SK-N-MC (cell line): ENCODE measurements at regions not wholly inside any gene's neighbourhood (a gene's known extent, or its start where the extent isn't known, plus 50 kb on each side); places are given as distances from the start of the nearest gene placed in this dataset.

Source experiments
- EZH2 ChIP-seq: fragments of 200-600 bp; sonication (generic); IDR thresholded peaks from one replicate; pipeline ENCODE4 v1.6.1; 2017; ENCODE audit warnings: antibody characterized with exemption
- POLR2AphosphoS5 ChIP-seq: IDR thresholded peaks from 2 replicates; pipeline ENCODE4 v1.6.1; 2012; ENCODE audit warnings: mild to moderate bottlenecking, low read depth, low read length, borderline replicate concordance

DNA sequence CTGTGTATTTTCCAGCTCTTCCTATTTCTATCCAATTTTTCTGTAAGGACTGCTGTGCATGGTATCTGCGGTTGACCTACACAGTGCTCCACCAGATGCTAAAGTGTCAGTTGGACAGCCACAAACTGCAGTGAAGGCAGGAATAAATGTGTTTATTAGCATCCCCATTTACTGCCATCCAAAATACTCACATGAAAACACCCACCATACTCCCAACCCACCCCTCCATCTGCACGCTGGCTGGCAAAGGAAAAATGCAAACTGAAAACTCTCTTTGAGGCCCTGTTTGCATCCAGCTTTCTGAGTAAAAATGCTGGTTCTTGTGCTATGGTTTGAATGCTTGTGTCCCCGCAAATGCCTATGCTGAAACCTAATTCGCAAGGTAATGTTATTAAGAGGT lies 515.5 kb downstream of the ZNF385D start:
- TF ChIP-seq EZH2 (no peak), POLR2AphosphoS5 (no peak)
